Rectal smooth muscle tissue (tissue), 1 donor: ENCODE measurements at regions not wholly inside any gene's neighbourhood (a gene's known extent, or its start where the extent isn't known, plus 50 kb on each side); places are given as distances from the start of the nearest gene placed in this dataset.
"Not testable (repeated sequence)": the region's sequence is repeated elsewhere in the genome, so short reads cannot be mapped to it uniquely, and the experiment has no call there.

Experiments used
- H3K27ac ChIP-seq: one replicate; pipeline ENCODE4 v1.7.0; 2013; ENCODE audit warnings: low read depth, low read length, inconsistent platforms
- H3K27me3 ChIP-seq: one replicate; pipeline ENCODE4 v1.7.0; 2013; ENCODE audit warnings: low read length; ENCODE audit not compliant: control insufficient read depth, insufficient read depth
- H3K36me3 ChIP-seq: one replicate; pipeline ENCODE4 v1.7.0; 2013; ENCODE audit warnings: low read length; ENCODE audit not compliant: control insufficient read depth, insufficient read depth
- H3K4me1 ChIP-seq: one replicate; pipeline ENCODE4 v1.7.0; 2013; ENCODE audit warnings: low read length; ENCODE audit not compliant: control insufficient read depth, insufficient read depth
- H3K4me3 ChIP-seq: one replicate; pipeline ENCODE4 v1.7.0; 2013; ENCODE audit warnings: low read length
- H3K9ac ChIP-seq: one replicate; pipeline ENCODE4 v1.7.0; 2013; ENCODE audit warnings: low read length

- Histone ChIP-seq H3K4me3 (no peak overlapping the region), H3K27me3 (no peaks in the 10 kb centered on the region), H3K36me3 (no peaks in the 10 kb centered on the region), H3K27ac (no peak overlapping the region), H3K4me1 (no peaks in the 10 kb centered on the region), H3K9ac (no peak overlapping the region)
Measured at GRCh38 chr5:91950328-91950727, 567.2 kb upstream of the ARRDC3 start.

GRCh38 chr5:91946870-91947269 is 563.8 kb upstream of the ARRDC3 start:
- H3K4me1 ChIP-seq: no peaks in the 10 kb centered on the region
- H3K27ac ChIP-seq: no peak overlapping the region
- no peak overlapping the region for H3K4me3 ChIP-seq
- no peaks in the 10 kb centered on the region for H3K36me3 ChIP-seq
- no peak overlapping the region for H3K9ac ChIP-seq
- H3K27me3 ChIP-seq: no peaks in the 10 kb centered on the region

- Histone ChIP-seq H3K36me3 (no peaks in the 10 kb centered on the region), H3K4me3 (no peak overlapping the region), H3K27ac (no peak overlapping the region), H3K9ac (no peak overlapping the region), H3K27me3 (no peaks in the 10 kb centered on the region), H3K4me1 (no peaks in the 10 kb centered on the region)
Measured at GRCh38 chr5:91941588-91941987, 558.5 kb upstream of the ARRDC3 start.

- Histone ChIP-seq H3K27ac (no peak overlapping the region), H3K36me3 (no peaks in the 10 kb centered on the region), H3K4me3 (no peak overlapping the region), H3K27me3 (no peaks in the 10 kb centered on the region), H3K4me1 (no peaks in the 10 kb centered on the region), H3K9ac (no peak overlapping the region)
Measured at GRCh38 chr5:91938441-91938840, 555.3 kb upstream of the ARRDC3 start.

DNA sequence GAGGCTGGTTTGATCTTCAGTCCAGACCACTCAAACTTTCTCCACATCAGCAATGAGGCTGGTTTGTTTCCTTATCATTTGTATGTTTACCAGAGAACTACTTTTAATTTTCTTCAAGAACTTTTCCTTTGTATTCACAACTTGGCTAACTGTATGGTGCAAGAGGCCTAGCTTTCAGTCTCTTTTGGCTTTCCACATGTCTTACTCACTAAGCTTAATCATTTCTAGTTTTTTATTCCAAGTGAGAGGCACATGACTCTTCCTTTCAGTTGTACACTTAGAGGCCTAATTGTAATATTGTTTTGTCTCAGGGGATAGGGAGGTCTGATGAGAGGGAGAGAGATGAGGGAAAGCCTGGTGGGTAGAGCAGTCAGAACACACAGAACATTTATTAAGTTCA is 554.0 kb upstream of the ARRDC3 start:
- Histone ChIP-seq H3K36me3 (no peaks in the 10 kb centered on the region), H3K4me1 (no peaks in the 10 kb centered on the region), H3K4me3 (no peak overlapping the region), H3K27ac (no peak overlapping the region), H3K27me3 (no peaks in the 10 kb centered on the region), H3K9ac (no peak overlapping the region)

DNA sequence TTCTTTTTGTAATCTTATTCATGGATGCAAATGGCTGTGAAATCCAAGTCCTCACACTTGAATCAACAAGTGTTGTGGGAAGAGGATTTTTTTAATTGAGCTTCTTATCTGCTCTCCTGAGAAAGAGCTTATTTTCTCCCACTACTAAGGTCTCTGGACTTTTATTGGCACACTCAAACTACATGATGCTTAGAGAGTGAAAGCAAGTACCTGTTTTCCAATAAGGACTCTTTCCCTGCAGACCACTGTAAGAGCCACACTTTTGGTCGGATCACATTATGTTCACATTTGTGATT is 546.4 kb upstream of the ARRDC3 start:
- Histone ChIP-seq H3K4me1 (no peaks in the 10 kb centered on the region), H3K27me3 (no peaks in the 10 kb centered on the region), H3K9ac (no peak overlapping the region), H3K36me3 (no peaks in the 10 kb centered on the region), H3K4me3 (no peak overlapping the region), H3K27ac (no peak overlapping the region)

DNA sequence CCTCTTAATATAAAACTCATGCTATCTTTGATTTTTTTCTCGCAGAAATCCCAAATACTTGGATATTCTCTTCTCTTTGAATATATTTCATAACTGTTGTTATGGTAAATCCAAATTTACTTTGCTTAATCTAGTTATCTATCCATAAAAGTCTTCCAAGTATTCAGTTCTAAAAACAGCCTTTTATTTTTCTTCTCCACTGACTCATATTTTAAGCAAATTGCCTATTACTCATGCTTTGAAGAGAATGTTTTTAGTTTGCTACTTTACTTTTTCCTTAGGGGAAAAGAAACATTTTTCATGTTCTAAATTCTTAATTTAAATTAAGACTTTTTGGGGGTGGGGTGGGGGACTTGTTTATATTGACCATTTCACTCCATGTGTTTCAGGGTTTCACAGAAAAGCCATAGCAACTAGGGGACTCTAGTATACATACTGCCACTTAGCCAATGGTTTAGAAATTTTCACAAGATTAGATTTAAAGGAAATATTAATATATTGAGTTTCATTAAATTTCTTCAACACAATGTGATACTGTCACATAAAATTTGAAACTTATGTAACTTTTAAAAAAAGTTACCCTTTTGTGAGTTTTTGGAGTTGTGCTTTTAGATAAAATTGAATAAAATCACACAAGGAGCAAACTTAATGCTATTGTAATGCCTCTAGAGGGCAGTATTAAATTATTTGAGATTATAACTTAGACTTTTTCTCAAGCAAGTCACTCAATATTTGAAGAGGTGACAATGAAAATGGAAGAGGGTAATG is 545.8 kb upstream of the ARRDC3 start:
- H3K36me3 ChIP-seq: no peaks in the 10 kb centered on the region
- no peak overlapping the region for H3K4me3 ChIP-seq
- H3K27ac ChIP-seq: no peak overlapping the region
- no peaks in the 10 kb centered on the region for H3K27me3 ChIP-seq
- H3K9ac ChIP-seq: no peak overlapping the region
- H3K4me1 ChIP-seq: no peaks in the 10 kb centered on the region

DNA sequence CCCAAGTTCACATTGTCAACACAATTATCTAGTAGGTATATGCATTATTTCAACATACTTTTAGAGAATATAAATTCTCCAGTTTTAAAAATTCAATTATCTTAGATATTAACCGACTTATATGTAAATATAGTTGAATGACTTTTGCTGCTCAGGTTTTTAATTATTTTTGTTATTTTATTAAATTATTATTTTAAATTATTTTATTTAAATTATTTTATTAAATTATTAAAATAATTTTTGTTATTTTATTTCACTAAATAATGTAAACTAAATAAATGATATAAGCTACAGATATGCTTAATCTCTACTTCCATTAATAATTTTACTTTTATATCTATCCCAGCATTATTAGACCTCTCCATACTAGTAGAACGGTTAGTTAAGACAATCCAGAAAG is 544.3 kb upstream of the ARRDC3 start:
- H3K4me1 ChIP-seq: no peaks in the 10 kb centered on the region
- no peaks in the 10 kb centered on the region for H3K36me3 ChIP-seq
- H3K27ac ChIP-seq: no peak overlapping the region
- no peak overlapping the region for H3K9ac ChIP-seq
- no peaks in the 10 kb centered on the region for H3K27me3 ChIP-seq
- H3K4me3 ChIP-seq: no peak overlapping the region

DNA sequence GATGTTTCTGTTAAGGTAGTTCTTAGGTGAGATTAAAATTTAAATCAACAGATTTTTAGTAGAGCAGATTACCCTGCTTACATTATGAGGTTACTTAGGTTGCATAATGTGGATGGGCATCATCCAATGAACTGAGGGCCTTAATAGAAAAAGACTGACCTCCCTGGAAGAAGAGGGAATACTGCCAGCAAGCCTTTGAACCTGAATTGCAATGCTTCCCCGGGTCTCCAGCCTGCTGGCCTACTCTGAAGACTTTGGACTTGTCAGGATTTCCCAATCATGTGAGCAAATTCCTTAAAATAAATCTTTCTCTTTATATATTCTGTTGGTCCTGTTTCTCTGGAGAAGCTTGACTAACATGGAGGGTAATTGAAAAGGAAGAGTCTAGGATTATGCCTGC is 542.1 kb upstream of the ARRDC3 start:
- Histone ChIP-seq H3K27ac (no peak overlapping the region), H3K4me3 (no peak overlapping the region), H3K9ac (no peak overlapping the region), H3K36me3 (no peaks in the 10 kb centered on the region), H3K27me3 (no peaks in the 10 kb centered on the region), H3K4me1 (no peaks in the 10 kb centered on the region)

- H3K9ac ChIP-seq: not testable (repeated sequence)
Measured at GRCh38 chr5:91917037-91917814, 534.1 kb upstream of the ARRDC3 start.

GRCh38 chr5:91910655-91911054 is 527.5 kb upstream of the ARRDC3 start:
- no peaks in the 10 kb centered on the region for H3K36me3 ChIP-seq
- H3K4me1 ChIP-seq: no peaks in the 10 kb centered on the region
- no peak overlapping the region for H3K4me3 ChIP-seq
- H3K27me3 ChIP-seq: no peaks in the 10 kb centered on the region
- no peak overlapping the region for H3K9ac ChIP-seq
- no peak overlapping the region for H3K27ac ChIP-seq

More at GRCh38 chr5:91917037-91917814, 534.1 kb upstream of the ARRDC3 start:
- H3K27me3 ChIP-seq, H3K36me3 ChIP-seq, H3K27ac ChIP-seq, H3K4me3 ChIP-seq, H3K4me1 ChIP-seq: not testable (repeated sequence)

GRCh38 chr5:91910247-91910646 is 527.1 kb upstream of the ARRDC3 start:
- Histone ChIP-seq H3K27me3 (no peaks in the 10 kb centered on the region), H3K4me3 (no peak overlapping the region), H3K4me1 (no peaks in the 10 kb centered on the region), H3K9ac (no peak overlapping the region), H3K27ac (no peak overlapping the region), H3K36me3 (no peaks in the 10 kb centered on the region)

DNA sequence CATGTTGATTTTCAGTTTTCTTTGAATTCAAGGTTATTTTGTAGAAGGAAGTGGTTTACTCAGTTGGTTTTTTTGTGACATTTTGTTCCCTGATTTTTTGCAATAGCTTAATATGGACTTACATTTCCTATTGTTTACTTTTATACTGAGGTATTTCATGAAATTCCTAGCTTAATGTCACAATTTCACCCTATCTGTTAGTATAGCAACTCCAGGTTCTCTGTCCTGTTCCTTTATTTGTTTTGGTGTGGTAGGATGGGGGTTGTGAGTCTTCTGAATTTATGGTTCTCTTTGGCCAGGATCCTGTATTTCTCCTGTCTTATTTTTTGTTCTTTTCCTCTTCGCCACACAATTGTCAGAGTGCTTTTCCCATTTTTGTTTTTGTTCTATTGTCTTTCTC is 523.4 kb upstream of the ARRDC3 start:
- no peaks in the 10 kb centered on the region for H3K36me3 ChIP-seq

More for the DNA sequence above, 523.4 kb upstream of the ARRDC3 start:
- Histone ChIP-seq H3K27me3 (no peaks in the 10 kb centered on the region), H3K27ac (no peak overlapping the region), H3K9ac (no peak overlapping the region), H3K4me3 (no peak overlapping the region), H3K4me1 (no peaks in the 10 kb centered on the region)
